Islet of Langerhans (tissue), 1 donor: ENCODE measurements at regions not wholly inside any gene's neighbourhood (a gene's known extent, or its start where the extent isn't known, plus 50 kb on each side); places are given as distances from the start of the nearest gene placed in this dataset.
A peak's percentile ranks its signal among the peaks of the same experiment; 100 is the strongest.
"Not testable (repeated sequence)": the region's sequence is repeated elsewhere in the genome, so short reads cannot be mapped to it uniquely, and the experiment has no call there.

Experiments used
- FAIRE-seq: peaks from one replicate; lab custom pipeline; 2011; peaks lifted over from hg19 to GRCh38; lab: Jason Lieb, UNC

GRCh38 chr1:56266359-56266758 lies 313.0 kb downstream of the PLPP3 start:
- FAIRE-seq, result no peak

GRCh38 chr1:56265216-56265615 lies 314.1 kb downstream of the PLPP3 start:
- FAIRE-seq, result no peak

GRCh38 chr1:56263908-56264307 lies 315.5 kb downstream of the PLPP3 start:
- FAIRE-seq, result no peak

GRCh38 chr1:56258371-56258770 lies 321.0 kb downstream of the PLPP3 start:
- no peak for FAIRE-seq

GRCh38 chr1:56257726-56258125 lies 321.6 kb downstream of the PLPP3 start:
- FAIRE-seq, result no peak

- no peak for FAIRE-seq
These were observed 323.0 kb downstream of the PLPP3 start for GRCh38 chr1:56256153-56257000.

- FAIRE-seq, result no peak
These were observed 323.7 kb downstream of the PLPP3 start for GRCh38 chr1:56255516-56256152.

GRCh38 chr1:56254130-56254529 lies 325.2 kb downstream of the PLPP3 start:
- no peak for FAIRE-seq

GRCh38 chr1:56250809-56251208 lies 328.6 kb downstream of the PLPP3 start:
- no peak for FAIRE-seq

- FAIRE-seq, result no peak
These were observed 330.1 kb downstream of the PLPP3 start for GRCh38 chr1:56249234-56249633.

- FAIRE-seq, result peak; percentile 47
These were observed 331.2 kb downstream of the PLPP3 start for GRCh38 chr1:56248138-56248537.

GRCh38 chr1:56246726-56247125 lies 332.6 kb downstream of the PLPP3 start:
- not testable (repeated sequence) for FAIRE-seq

- no peak for FAIRE-seq
These were observed 339.0 kb downstream of the PLPP3 start for GRCh38 chr1:56240400-56240799.

GRCh38 chr1:56237491-56238064 lies 341.8 kb downstream of the PLPP3 start:
- FAIRE-seq, result no peak

GRCh38 chr1:56236688-56237087 lies 342.7 kb downstream of the PLPP3 start:
- no peak for FAIRE-seq

GRCh38 chr1:56235909-56236510 lies 343.4 kb downstream of the PLPP3 start:
- no peak for FAIRE-seq

- FAIRE-seq, result no peak
These were observed 350.2 kb downstream of the PLPP3 start for GRCh38 chr1:56229186-56229585.

GRCh38 chr1:56227886-56228285 lies 351.5 kb downstream of the PLPP3 start:
- no peak for FAIRE-seq

- FAIRE-seq, result no peak
These were observed 352.0 kb downstream of the PLPP3 start for GRCh38 chr1:56227401-56227800.

- FAIRE-seq, result no peak
These were observed 353.2 kb downstream of the PLPP3 start for GRCh38 chr1:56225964-56226815.

- no peak for FAIRE-seq
These were observed 355.4 kb downstream of the PLPP3 start for GRCh38 chr1:56223968-56224367.

GRCh38 chr1:56222914-56223540 lies 356.3 kb downstream of the PLPP3 start:
- no peak for FAIRE-seq
